Liver (tissue), 3 donors: ENCODE measurements at regions not wholly inside any gene's neighbourhood (a gene's known extent, or its start where the extent isn't known, plus 50 kb on each side); places are given as distances from the start of the nearest gene placed in this dataset.

ENCODE experiments used
- FOXA1 ChIP-seq: IDR thresholded peaks from 2 replicates; pipeline ENCODE4 v1.6.1; 2016; ENCODE audit warnings: antibody characterized with exemption
- TF ChIP-seq, protein P1 (sequence below): fragments of 150-350 bp; IDR thresholded peaks from 2 replicates; pipeline ENCODE4 v1.5.1; 2017; ENCODE audit warnings: improper control_type of control experiment, low read depth, low read length; ENCODE audit not compliant: missing input control
- TF ChIP-seq, protein P2 (sequence below): IDR thresholded peaks from 2 replicates; pipeline ENCODE4 v1.6.1; 2016; ENCODE audit warnings: antibody characterized with exemption
- TF ChIP-seq, protein P3 (sequence below): IDR thresholded peaks from 2 replicates; pipeline ENCODE4 v1.6.1; 2016; ENCODE audit warnings: antibody characterized with exemption, mild to moderate bottlenecking
- donor health status: healthy.
- donor health status: healthy.

DNA sequence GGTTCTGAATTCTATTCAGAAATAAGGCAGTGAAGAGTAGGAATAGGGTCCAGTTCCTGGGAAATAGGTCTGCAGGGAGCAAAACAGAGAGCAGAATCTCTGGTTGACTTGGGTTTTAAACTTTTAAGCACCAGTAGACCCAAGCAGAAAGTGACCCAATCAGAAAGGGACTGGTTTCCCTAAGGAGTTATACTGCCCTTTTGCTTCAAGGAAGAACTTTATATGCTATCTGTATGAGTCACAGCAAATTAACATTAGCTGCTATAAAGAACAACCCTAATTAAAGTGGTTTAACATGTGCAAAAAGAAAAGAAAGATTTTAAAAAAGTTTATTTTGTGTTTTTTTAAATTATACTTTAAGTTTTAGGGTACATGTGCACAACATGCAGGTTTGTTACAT lies 263.6 kb upstream of the EMCN start:
- no peak for TF ChIP-seq FOXA1
- TF ChIP-seq, protein P1, sequence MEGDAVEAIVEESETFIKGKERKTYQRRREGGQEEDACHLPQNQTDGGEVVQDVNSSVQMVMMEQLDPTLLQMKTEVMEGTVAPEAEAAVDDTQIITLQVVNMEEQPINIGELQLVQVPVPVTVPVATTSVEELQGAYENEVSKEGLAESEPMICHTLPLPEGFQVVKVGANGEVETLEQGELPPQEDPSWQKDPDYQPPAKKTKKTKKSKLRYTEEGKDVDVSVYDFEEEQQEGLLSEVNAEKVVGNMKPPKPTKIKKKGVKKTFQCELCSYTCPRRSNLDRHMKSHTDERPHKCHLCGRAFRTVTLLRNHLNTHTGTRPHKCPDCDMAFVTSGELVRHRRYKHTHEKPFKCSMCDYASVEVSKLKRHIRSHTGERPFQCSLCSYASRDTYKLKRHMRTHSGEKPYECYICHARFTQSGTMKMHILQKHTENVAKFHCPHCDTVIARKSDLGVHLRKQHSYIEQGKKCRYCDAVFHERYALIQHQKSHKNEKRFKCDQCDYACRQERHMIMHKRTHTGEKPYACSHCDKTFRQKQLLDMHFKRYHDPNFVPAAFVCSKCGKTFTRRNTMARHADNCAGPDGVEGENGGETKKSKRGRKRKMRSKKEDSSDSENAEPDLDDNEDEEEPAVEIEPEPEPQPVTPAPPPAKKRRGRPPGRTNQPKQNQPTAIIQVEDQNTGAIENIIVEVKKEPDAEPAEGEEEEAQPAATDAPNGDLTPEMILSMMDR: no peak
- TF ChIP-seq, protein P2, sequence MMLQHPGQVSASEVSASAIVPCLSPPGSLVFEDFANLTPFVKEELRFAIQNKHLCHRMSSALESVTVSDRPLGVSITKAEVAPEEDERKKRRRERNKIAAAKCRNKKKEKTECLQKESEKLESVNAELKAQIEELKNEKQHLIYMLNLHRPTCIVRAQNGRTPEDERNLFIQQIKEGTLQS: no peak
- TF ChIP-seq, protein P3, sequence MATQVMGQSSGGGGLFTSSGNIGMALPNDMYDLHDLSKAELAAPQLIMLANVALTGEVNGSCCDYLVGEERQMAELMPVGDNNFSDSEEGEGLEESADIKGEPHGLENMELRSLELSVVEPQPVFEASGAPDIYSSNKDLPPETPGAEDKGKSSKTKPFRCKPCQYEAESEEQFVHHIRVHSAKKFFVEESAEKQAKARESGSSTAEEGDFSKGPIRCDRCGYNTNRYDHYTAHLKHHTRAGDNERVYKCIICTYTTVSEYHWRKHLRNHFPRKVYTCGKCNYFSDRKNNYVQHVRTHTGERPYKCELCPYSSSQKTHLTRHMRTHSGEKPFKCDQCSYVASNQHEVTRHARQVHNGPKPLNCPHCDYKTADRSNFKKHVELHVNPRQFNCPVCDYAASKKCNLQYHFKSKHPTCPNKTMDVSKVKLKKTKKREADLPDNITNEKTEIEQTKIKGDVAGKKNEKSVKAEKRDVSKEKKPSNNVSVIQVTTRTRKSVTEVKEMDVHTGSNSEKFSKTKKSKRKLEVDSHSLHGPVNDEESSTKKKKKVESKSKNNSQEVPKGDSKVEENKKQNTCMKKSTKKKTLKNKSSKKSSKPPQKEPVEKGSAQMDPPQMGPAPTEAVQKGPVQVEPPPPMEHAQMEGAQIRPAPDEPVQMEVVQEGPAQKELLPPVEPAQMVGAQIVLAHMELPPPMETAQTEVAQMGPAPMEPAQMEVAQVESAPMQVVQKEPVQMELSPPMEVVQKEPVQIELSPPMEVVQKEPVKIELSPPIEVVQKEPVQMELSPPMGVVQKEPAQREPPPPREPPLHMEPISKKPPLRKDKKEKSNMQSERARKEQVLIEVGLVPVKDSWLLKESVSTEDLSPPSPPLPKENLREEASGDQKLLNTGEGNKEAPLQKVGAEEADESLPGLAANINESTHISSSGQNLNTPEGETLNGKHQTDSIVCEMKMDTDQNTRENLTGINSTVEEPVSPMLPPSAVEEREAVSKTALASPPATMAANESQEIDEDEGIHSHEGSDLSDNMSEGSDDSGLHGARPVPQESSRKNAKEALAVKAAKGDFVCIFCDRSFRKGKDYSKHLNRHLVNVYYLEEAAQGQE: no peak
